GM23338 (cell line): ENCODE measurements at regions not wholly inside any gene's neighbourhood (a gene's known extent, or its start where the extent isn't known, plus 50 kb on each side); places are given as distances from the start of the nearest gene placed in this dataset.

Source experiments
- ATAC-seq: fragments of 200-7000 bp; cut with Tn5 transposase; 3 replicates; pipeline ENCODE4 v1.9.1; 2020
- DNase-seq: peaks from one replicate; pipeline ENCODE4 v3.0.0-alpha.2; 2015; ENCODE audit warnings: low spot score
- H2AFZ ChIP-seq: fragments of 200-600 bp; sonication (generic); 2 replicates; pipeline ENCODE4 v1.8.0; 2016; ENCODE audit warnings: antibody characterized with exemption, mild to moderate bottlenecking, moderate library complexity
- H3F3A ChIP-seq: fragments of 200-600 bp; sonication (generic); replicated peaks from 2 replicates; pipeline ENCODE4 v1.8.0; 2017; ENCODE audit warnings: antibody characterized with exemption, mixed run types, low read depth
- H3K27ac ChIP-seq: fragments of 200-600 bp; sonication (generic); 2 replicates; pipeline ENCODE4 v1.6.1; 2016; ENCODE audit warnings: low read depth
- H3K27me3 ChIP-seq: fragments of 200-600 bp; sonication (generic); 2 replicates; pipeline ENCODE4 v1.8.0; 2016; ENCODE audit warnings: mild to moderate bottlenecking, mixed run types, moderate library complexity; ENCODE audit not compliant: insufficient read depth
- H3K36me3 ChIP-seq: fragments of 200-600 bp; sonication (generic); 2 replicates; pipeline ENCODE4 v1.8.0; 2016; ENCODE audit warnings: mild to moderate bottlenecking; ENCODE audit not compliant: insufficient read depth
- H3K4me1 ChIP-seq: fragments of 200-600 bp; sonication (generic); 2 replicates; pipeline ENCODE4 v1.8.0; 2016; ENCODE audit warnings: mild to moderate bottlenecking, moderate library complexity; ENCODE audit not compliant: insufficient read depth
- H3K4me2 ChIP-seq: fragments of 200-600 bp; sonication (generic); 2 replicates; pipeline ENCODE4 v1.7.1; 2017; ENCODE audit warnings: mixed run types
- H3K4me3 ChIP-seq: fragments of 200-600 bp; sonication (generic); 2 replicates; pipeline ENCODE4 v1.6.1; 2016; ENCODE audit warnings: mixed run types
- H3K79me2 ChIP-seq: fragments of 200-600 bp; sonication (generic); replicated peaks from 2 replicates; pipeline ENCODE4 v1.8.0; 2017; ENCODE audit warnings: mild to moderate bottlenecking; ENCODE audit not compliant: insufficient read depth
- H3K9me2 ChIP-seq: fragments of 200-600 bp; sonication (generic); 2 replicates; pipeline ENCODE4 v1.8.0; 2017; ENCODE audit not compliant: insufficient read depth
- H4K20me1 ChIP-seq: fragments of 200-600 bp; sonication (generic); replicated peaks from 2 replicates; pipeline ENCODE4 v1.8.0; 2017; ENCODE audit warnings: mild to moderate bottlenecking; ENCODE audit not compliant: insufficient read depth
- H3K27ac Mint-ChIP-seq: 2 replicates; pipeline ENCODE4 v1.8.0; 2020; ENCODE audit warnings: inconsistent platforms, mild to moderate bottlenecking, moderate library complexity, mixed read lengths
- H3K27me3 Mint-ChIP-seq: 3 replicates; pipeline ENCODE4 v1.8.0; 2022; ENCODE audit warnings: low read depth, mild to moderate bottlenecking, moderate library complexity, mixed read lengths, inconsistent platforms; ENCODE audit not compliant: insufficient read depth, poor library complexity
- H3K36me3 Mint-ChIP-seq: 3 replicates; pipeline ENCODE4 v1.8.0; 2021; ENCODE audit warnings: low read depth, mild to moderate bottlenecking, inconsistent platforms, moderate library complexity, mixed read lengths
- H3K4me1 Mint-ChIP-seq: 3 replicates; pipeline ENCODE4 v1.8.0; 2020; ENCODE audit warnings: mild to moderate bottlenecking, inconsistent platforms, mixed read lengths
- H3K4me3 Mint-ChIP-seq: 3 replicates; pipeline ENCODE4 v1.8.0; 2021; ENCODE audit warnings: moderate library complexity, mild to moderate bottlenecking, inconsistent platforms, mixed read lengths
- H3K9me3 Mint-ChIP-seq: 3 replicates; pipeline ENCODE4 v1.8.0; 2020; ENCODE audit warnings: moderate library complexity, mild to moderate bottlenecking, inconsistent platforms, mixed read lengths
- JUNB ChIP-seq: IDR thresholded peaks from one replicate; pipeline ENCODE4 v1.6.1; 2016; ENCODE audit warnings: antibody characterized with exemption; ENCODE audit not compliant: unreplicated experiment
- POLR2AphosphoS5 ChIP-seq: IDR thresholded peaks from 2 replicates; pipeline ENCODE4 v1.6.1; 2016; ENCODE audit warnings: antibody characterized with exemption, low read depth
- TF ChIP-seq, protein P1 (sequence below): fragments of 250-450 bp; sonication (Bioruptor Pico); IDR thresholded peaks from 2 replicates; pipeline ENCODE4 v1.5.0; 2020; ENCODE audit warnings: mild to moderate bottlenecking, moderate library complexity

DNA sequence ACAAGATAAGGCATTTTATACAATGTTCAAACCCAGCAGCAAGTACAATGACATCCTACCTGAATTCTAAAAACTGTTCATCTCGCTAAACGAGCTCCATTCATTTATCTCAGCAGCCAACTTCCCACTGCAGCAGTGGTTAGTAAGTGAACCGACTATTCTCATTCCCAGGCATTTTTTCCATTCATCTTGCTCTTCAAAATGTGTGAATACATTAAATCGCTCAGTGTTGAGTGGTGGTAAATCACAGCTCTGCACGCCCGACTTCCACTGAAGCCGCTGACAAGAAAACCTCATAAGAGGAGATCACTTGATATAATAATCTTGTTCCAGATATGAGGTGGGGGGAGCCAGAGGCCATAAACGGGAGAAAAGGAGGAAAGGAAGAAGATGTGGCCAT lies 746.2 kb upstream of the USP15 start:
- Histone ChIP-seq H3F3A (no peaks in the 10 kb centered on the region), H3K9me2 (no peaks in the 10 kb centered on the region), H3K27ac (no peak overlapping the region), H3K4me1 (0 out of 2 replicates have a peak, but pooled peaks cover under 1% of the 10 kb centered on the region), H4K20me1 (no peaks in the 10 kb centered on the region), H3K79me2 (no peaks in the 10 kb centered on the region), H3K4me3 (no peak overlapping the region), H3K4me2 (no peak overlapping the region), H3K36me3 (no peaks in the 10 kb centered on the region), H2AFZ (no peak overlapping the region; the same call in 1 of the 2 replicates), H3K27me3 (no peaks in the 10 kb centered on the region)
- Mint-ChIP-seq H3K27me3 (no peaks in the 10 kb centered on the region), H3K4me1 (peaks cover 5% of the 10 kb centered on the region; the same call in 2 of the 3 replicates), H3K27ac (peak overlapping the region; percentile 15; the same call in 1 of the 2 replicates), H3K9me3 (no peaks in the 10 kb centered on the region), H3K4me3 (no peak overlapping the region), H3K36me3 (no peaks in the 10 kb centered on the region)
- TF ChIP-seq JUNB = no peak
- ATAC-seq (no peak), DNase-seq (no peak)

DNA sequence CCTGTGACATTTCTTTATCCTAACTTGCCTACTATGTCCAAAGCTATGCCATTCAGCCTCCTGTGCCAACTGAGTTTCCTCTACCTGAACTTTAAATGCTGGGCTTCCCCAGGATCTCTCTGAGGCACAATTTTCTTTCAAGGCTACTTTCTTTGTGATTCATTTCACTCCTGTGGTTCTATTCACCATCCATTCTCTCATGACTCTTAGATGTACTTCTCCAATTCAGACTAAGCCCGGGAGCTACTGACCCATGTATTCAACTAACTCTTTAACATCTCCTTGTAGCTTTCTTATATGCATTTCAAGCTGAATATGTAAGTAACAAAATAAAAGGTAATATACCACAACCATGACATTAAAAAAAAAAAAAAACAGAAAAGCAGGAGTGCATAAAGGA lies 738.9 kb upstream of the USP15 start:
- peaks cover 7% of the 10 kb centered on the region for H3K27me3 Mint-ChIP-seq
- peak; percentile 99 for ATAC-seq

More for the DNA sequence above, 738.9 kb upstream of the USP15 start:
- H3K36me3 ChIP-seq = no peaks in the 10 kb centered on the region
- H3K4me3 ChIP-seq = no peak overlapping the region
- peak; percentile 68 for DNase-seq
- no peaks in the 10 kb centered on the region for H3K79me2 ChIP-seq
- H3K27me3 ChIP-seq = no peaks in the 10 kb centered on the region
- TF ChIP-seq, protein P1, sequence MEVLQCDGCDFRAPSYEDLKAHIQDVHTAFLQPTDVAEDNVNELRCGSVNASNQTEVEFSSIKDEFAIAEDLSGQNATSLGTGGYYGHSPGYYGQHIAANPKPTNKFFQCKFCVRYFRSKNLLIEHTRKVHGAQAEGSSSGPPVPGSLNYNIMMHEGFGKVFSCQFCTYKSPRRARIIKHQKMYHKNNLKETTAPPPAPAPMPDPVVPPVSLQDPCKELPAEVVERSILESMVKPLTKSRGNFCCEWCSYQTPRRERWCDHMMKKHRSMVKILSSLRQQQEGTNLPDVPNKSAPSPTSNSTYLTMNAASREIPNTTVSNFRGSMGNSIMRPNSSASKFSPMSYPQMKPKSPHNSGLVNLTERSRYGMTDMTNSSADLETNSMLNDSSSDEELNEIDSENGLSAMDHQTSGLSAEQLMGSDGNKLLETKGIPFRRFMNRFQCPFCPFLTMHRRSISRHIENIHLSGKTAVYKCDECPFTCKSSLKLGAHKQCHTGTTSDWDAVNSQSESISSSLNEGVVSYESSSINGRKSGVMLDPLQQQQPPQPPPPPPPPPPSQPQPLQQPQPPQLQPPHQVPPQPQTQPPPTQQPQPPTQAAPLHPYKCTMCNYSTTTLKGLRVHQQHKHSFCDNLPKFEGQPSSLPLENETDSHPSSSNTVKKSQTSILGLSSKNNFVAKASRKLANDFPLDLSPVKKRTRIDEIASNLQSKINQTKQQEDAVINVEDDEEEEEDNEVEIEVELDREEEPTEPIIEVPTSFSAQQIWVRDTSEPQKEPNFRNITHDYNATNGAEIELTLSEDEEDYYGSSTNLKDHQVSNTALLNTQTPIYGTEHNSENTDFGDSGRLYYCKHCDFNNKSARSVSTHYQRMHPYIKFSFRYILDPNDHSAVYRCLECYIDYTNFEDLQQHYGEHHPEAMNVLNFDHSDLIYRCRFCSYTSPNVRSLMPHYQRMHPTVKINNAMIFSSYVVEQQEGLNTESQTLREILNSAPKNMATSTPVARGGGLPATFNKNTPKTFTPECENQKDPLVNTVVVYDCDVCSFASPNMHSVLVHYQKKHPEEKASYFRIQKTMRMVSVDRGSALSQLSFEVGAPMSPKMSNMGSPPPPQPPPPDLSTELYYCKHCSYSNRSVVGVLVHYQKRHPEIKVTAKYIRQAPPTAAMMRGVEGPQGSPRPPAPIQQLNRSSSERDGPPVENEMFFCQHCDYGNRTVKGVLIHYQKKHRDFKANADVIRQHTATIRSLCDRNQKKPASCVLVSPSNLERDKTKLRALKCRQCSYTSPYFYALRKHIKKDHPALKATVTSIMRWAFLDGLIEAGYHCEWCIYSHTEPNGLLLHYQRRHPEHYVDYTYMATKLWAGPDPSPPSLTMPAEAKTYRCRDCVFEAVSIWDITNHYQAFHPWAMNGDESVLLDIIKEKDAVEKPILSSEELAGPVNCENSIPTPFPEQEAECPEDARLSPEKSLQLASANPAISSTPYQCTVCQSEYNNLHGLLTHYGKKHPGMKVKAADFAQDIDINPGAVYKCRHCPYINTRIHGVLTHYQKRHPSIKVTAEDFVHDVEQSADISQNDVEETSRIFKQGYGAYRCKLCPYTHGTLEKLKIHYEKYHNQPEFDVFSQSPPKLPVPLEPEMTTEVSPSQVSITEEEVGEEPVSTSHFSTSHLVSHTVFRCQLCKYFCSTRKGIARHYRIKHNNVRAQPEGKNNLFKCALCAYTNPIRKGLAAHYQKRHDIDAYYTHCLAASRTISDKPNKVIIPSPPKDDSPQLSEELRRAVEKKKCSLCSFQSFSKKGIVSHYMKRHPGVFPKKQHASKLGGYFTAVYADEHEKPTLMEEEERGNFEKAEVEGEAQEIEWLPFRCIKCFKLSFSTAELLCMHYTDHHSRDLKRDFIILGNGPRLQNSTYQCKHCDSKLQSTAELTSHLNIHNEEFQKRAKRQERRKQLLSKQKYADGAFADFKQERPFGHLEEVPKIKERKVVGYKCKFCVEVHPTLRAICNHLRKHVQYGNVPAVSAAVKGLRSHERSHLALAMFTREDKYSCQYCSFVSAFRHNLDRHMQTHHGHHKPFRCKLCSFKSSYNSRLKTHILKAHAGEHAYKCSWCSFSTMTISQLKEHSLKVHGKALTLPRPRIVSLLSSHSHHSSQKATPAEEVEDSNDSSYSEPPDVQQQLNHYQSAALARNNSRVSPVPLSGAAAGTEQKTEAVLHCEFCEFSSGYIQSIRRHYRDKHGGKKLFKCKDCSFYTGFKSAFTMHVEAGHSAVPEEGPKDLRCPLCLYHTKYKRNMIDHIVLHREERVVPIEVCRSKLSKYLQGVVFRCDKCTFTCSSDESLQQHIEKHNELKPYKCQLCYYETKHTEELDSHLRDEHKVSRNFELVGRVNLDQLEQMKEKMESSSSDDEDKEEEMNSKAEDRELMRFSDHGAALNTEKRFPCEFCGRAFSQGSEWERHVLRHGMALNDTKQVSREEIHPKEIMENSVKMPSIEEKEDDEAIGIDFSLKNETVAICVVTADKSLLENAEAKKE (CRISPR knock-in tag) = peak; percentile 91
- TF ChIP-seq POLR2AphosphoS5 = no peak
- no peaks in the 10 kb centered on the region for H3F3A ChIP-seq
- no peaks in the 10 kb centered on the region for H3K9me3 Mint-ChIP-seq
- H3K9me2 ChIP-seq = peaks cover 3% of the 10 kb centered on the region; the same call in 1 of the 2 replicates
- no peaks in the 10 kb centered on the region for H4K20me1 ChIP-seq
- no peak overlapping the region for H2AFZ ChIP-seq
- H3K4me2 ChIP-seq = peak overlapping the region; percentile 24; the same call in 1 of the 2 replicates
- peaks cover 15% of the 10 kb centered on the region; the same call in 1 of the 2 replicates for H3K4me1 ChIP-seq
- H3K4me3 Mint-ChIP-seq = no peak overlapping the region
- peaks cover 21% of the 10 kb centered on the region for H3K4me1 Mint-ChIP-seq
- no peak overlapping the region for H3K27ac ChIP-seq
- no peaks in the 10 kb centered on the region for H3K36me3 Mint-ChIP-seq
- no peak overlapping the region for H3K27ac Mint-ChIP-seq
